HG03025 (cell line): ENCODE measurements at regions not wholly inside any gene's neighbourhood (a gene's known extent, or its start where the extent isn't known, plus 50 kb on each side); places are given as distances from the start of the nearest gene placed in this dataset.
"Not testable (repeated sequence)": the region's sequence is repeated elsewhere in the genome, so short reads cannot be mapped to it uniquely, and the experiment has no call there.

ENCODE experiments used
- ATAC-seq: cut with Tn5 transposase; IDR thresholded peaks from one replicate; pipeline ENCODE4 v1.9.1; 2021; ENCODE audit warnings: mild to moderate bottlenecking, moderate library complexity; ENCODE audit not compliant: unreplicated experiment, low FRiP score

GRCh38 chr13:107931056-107931455 lies 284.3 kb downstream of the LIG4 start:
- ATAC-seq: no peak

GRCh38 chr13:107928762-107929161 lies 286.6 kb downstream of the LIG4 start:
- no peak for ATAC-seq

GRCh38 chr13:107927557-107927956 lies 287.8 kb downstream of the LIG4 start:
- ATAC-seq: no peak

- not testable (repeated sequence) for ATAC-seq
Observed at GRCh38 chr13:107926515-107926914, 288.8 kb downstream of the LIG4 start.

- not testable (repeated sequence) for ATAC-seq
Observed at GRCh38 chr13:107916902-107917301, 298.4 kb downstream of the LIG4 start.

- no peak for ATAC-seq
Observed at GRCh38 chr13:107912745-107913144, 302.6 kb downstream of the LIG4 start.

GRCh38 chr13:107907065-107907805 lies 308.1 kb downstream of the LIG4 start:
- no peak for ATAC-seq

- ATAC-seq: no peak
Observed at GRCh38 chr13:107906131-107906530, 309.2 kb downstream of the LIG4 start.

- no peak for ATAC-seq
Observed at GRCh38 chr13:107901996-107902562, 313.3 kb downstream of the LIG4 start.

- no peak for ATAC-seq
Observed at GRCh38 chr13:107901230-107901629, 314.1 kb downstream of the LIG4 start.

GRCh38 chr13:107900775-107901174 lies 314.6 kb downstream of the LIG4 start:
- no peak for ATAC-seq

GRCh38 chr13:107886118-107886517 lies 329.2 kb downstream of the LIG4 start:
- no peak for ATAC-seq

- no peak for ATAC-seq
Observed at GRCh38 chr13:107884564-107884963, 330.8 kb downstream of the LIG4 start.

GRCh38 chr13:107883561-107884175 lies 331.7 kb downstream of the LIG4 start:
- ATAC-seq: no peak

GRCh38 chr13:107882708-107883560 lies 332.4 kb downstream of the LIG4 start:
- no peak for ATAC-seq

- ATAC-seq: no peak
Observed at GRCh38 chr13:107881362-107881761, 334.0 kb downstream of the LIG4 start.

- no peak for ATAC-seq
Observed at GRCh38 chr13:107874456-107874855, 340.9 kb downstream of the LIG4 start.

- ATAC-seq: no peak
Observed at GRCh38 chr13:107873926-107874325, 341.4 kb downstream of the LIG4 start.

GRCh38 chr13:107870400-107870799 lies 344.9 kb downstream of the LIG4 start:
- ATAC-seq: no peak

GRCh38 chr13:107867701-107868661 lies 347.4 kb downstream of the LIG4 start:
- no peak for ATAC-seq
